ENCODE measurements at regions not wholly inside any gene's neighbourhood (a gene's known extent, or its start where the extent isn't known, plus 50 kb on each side); places are given as distances from the start of the nearest gene placed in this dataset.

- no peaks in the 10 kb centered on the region for H3K9me3 Mint-ChIP-seq (ENCODE audit: low read depth)
- H3K36me3 Mint-ChIP-seq: no peaks in the 10 kb centered on the region
- H3K4me1 Mint-ChIP-seq: no peaks in the 10 kb centered on the region
- H3K27ac Mint-ChIP-seq: no peak overlapping the region
- CTCF ChIA-PET: no interaction called here
- ATAC-seq: no peak
- no peaks in the 10 kb centered on the region for H3K27me3 Mint-ChIP-seq
- H3K4me3 Mint-ChIP-seq: no peak overlapping the region
- no peak for DNase-seq
Measured at GRCh38 chr11:90391756-90392155, 168.9 kb upstream of the CHORDC1 start.

GRCh38 chr11:90380206-90380605, 157.4 kb upstream of the CHORDC1 start:
- no peak for DNase-seq
- CTCF ChIA-PET: no interaction called here
- Mint-ChIP-seq H3K27ac (no peak overlapping the region), H3K4me1 (no peaks in the 10 kb centered on the region), H3K9me3 (ENCODE audit: low read depth) (no peaks in the 10 kb centered on the region), H3K27me3 (no peaks in the 10 kb centered on the region), H3K36me3 (no peaks in the 10 kb centered on the region), H3K4me3 (no peak overlapping the region)
- ATAC-seq: no peak

GRCh38 chr11:90373971-90374370, 151.1 kb upstream of the CHORDC1 start:
- Mint-ChIP-seq H3K36me3 (no peaks in the 10 kb centered on the region), H3K9me3 (ENCODE audit: low read depth) (no peaks in the 10 kb centered on the region), H3K4me3 (no peak overlapping the region), H3K4me1 (no peaks in the 10 kb centered on the region), H3K27ac (no peak overlapping the region), H3K27me3 (no peaks in the 10 kb centered on the region)
- ATAC-seq (no peak), DNase-seq (no peak)
- CTCF ChIA-PET: no interaction called here

- Mint-ChIP-seq H3K9me3 (ENCODE audit: low read depth) (no peaks in the 10 kb centered on the region), H3K27me3 (no peaks in the 10 kb centered on the region), H3K36me3 (no peaks in the 10 kb centered on the region), H3K27ac (no peak overlapping the region), H3K4me1 (no peaks in the 10 kb centered on the region), H3K4me3 (no peak overlapping the region)
- CTCF ChIA-PET: no interaction called here
- DNase-seq (no peak), ATAC-seq (no peak)
Measured at GRCh38 chr11:90364527-90364926, 141.7 kb upstream of the CHORDC1 start.

GRCh38 chr11:90363739-90364138, 140.9 kb upstream of the CHORDC1 start:
- CTCF ChIA-PET: no interaction called here
- no peak for DNase-seq
- Mint-ChIP-seq H3K9me3 (ENCODE audit: low read depth) (no peaks in the 10 kb centered on the region), H3K27ac (no peak overlapping the region), H3K4me1 (no peaks in the 10 kb centered on the region), H3K36me3 (no peaks in the 10 kb centered on the region), H3K27me3 (no peaks in the 10 kb centered on the region), H3K4me3 (no peak overlapping the region)
- ATAC-seq: no peak

GRCh38 chr11:90355200-90355599, 132.4 kb upstream of the CHORDC1 start:
- CTCF ChIA-PET: no interaction called here
- Mint-ChIP-seq H3K36me3 (no peaks in the 10 kb centered on the region), H3K4me1 (no peaks in the 10 kb centered on the region), H3K4me3 (no peak overlapping the region), H3K27me3 (no peaks in the 10 kb centered on the region), H3K27ac (no peak overlapping the region), H3K9me3 (ENCODE audit: low read depth) (no peaks in the 10 kb centered on the region)
- ATAC-seq: no peak
- no peak for DNase-seq

- Mint-ChIP-seq H3K27me3 (no peaks in the 10 kb centered on the region), H3K36me3 (no peaks in the 10 kb centered on the region), H3K4me3 (no peak overlapping the region), H3K4me1 (no peaks in the 10 kb centered on the region), H3K27ac (no peak overlapping the region), H3K9me3 (ENCODE audit: low read depth) (no peaks in the 10 kb centered on the region)
- ATAC-seq (no peak), DNase-seq (no peak)
- CTCF ChIA-PET: no interaction called here
Measured at GRCh38 chr11:90349731-90350130, 126.9 kb upstream of the CHORDC1 start.

GRCh38 chr11:90344546-90344945, 121.7 kb upstream of the CHORDC1 start:
- Mint-ChIP-seq H3K27me3 (no peaks in the 10 kb centered on the region), H3K9me3 (ENCODE audit: low read depth) (no peaks in the 10 kb centered on the region), H3K4me1 (no peaks in the 10 kb centered on the region), H3K36me3 (no peaks in the 10 kb centered on the region), H3K4me3 (no peak overlapping the region), H3K27ac (no peak overlapping the region)
- ATAC-seq: no peak
- CTCF ChIA-PET: no interaction called here
- no peak for DNase-seq

- Mint-ChIP-seq H3K4me1 (no peaks in the 10 kb centered on the region), H3K9me3 (ENCODE audit: low read depth) (no peaks in the 10 kb centered on the region), H3K4me3 (no peak overlapping the region), H3K36me3 (no peaks in the 10 kb centered on the region), H3K27me3 (no peaks in the 10 kb centered on the region), H3K27ac (no peak overlapping the region)
- ATAC-seq (no peak), DNase-seq (no peak)
- CTCF ChIA-PET: no interaction called here
Measured at GRCh38 chr11:90343673-90344072, 120.8 kb upstream of the CHORDC1 start.

- no peaks in the 10 kb centered on the region for H3K4me1 Mint-ChIP-seq
- H3K4me3 Mint-ChIP-seq: no peak overlapping the region
- no peak overlapping the region for H3K27ac Mint-ChIP-seq
- ATAC-seq (no peak), DNase-seq (no peak)
- no peaks in the 10 kb centered on the region for H3K36me3 Mint-ChIP-seq
- H3K27me3 Mint-ChIP-seq: peaks cover 3% of the 10 kb centered on the region
- CTCF ChIA-PET: interaction anchor here (1.6 kb wide), 1 partner anchor 16 kb away, joined by 4 read pairs; no protein-coding TSS in a partner anchor
- H3K9me3 Mint-ChIP-seq (ENCODE audit: low read depth): no peaks in the 10 kb centered on the region
Measured at GRCh38 chr11:90341986-90342385, 119.1 kb upstream of the CHORDC1 start.

GRCh38 chr11:90332415-90332814, 109.6 kb upstream of the CHORDC1 start:
- no peaks in the 10 kb centered on the region for H3K4me1 Mint-ChIP-seq
- no peak overlapping the region for H3K27ac Mint-ChIP-seq
- no peaks in the 10 kb centered on the region for H3K36me3 Mint-ChIP-seq
- H3K27me3 Mint-ChIP-seq: peaks cover 1% of the 10 kb centered on the region
- DNase-seq (no peak), ATAC-seq (no peak)
- CTCF ChIA-PET: no interaction called here
- no peak overlapping the region for H3K4me3 Mint-ChIP-seq
- H3K9me3 Mint-ChIP-seq (ENCODE audit: low read depth): no peaks in the 10 kb centered on the region

- DNase-seq (no peak), ATAC-seq (no peak)
- H3K27me3 Mint-ChIP-seq: no peaks in the 10 kb centered on the region
- H3K27ac Mint-ChIP-seq: no peak overlapping the region
- CTCF ChIA-PET: no interaction called here
- H3K4me3 Mint-ChIP-seq: no peak overlapping the region
- H3K4me1 Mint-ChIP-seq: no peaks in the 10 kb centered on the region
- H3K9me3 Mint-ChIP-seq (ENCODE audit: low read depth): no peaks in the 10 kb centered on the region
- H3K36me3 Mint-ChIP-seq: no peaks in the 10 kb centered on the region
Measured at GRCh38 chr11:90330632-90331031, 107.8 kb upstream of the CHORDC1 start.

- Mint-ChIP-seq H3K9me3 (ENCODE audit: low read depth) (no peaks in the 10 kb centered on the region), H3K36me3 (no peaks in the 10 kb centered on the region), H3K27ac (no peak overlapping the region), H3K4me1 (no peaks in the 10 kb centered on the region), H3K4me3 (no peak overlapping the region), H3K27me3 (no peaks in the 10 kb centered on the region)
- DNase-seq (no peak), ATAC-seq (no peak)
- CTCF ChIA-PET: no interaction called here
Measured at GRCh38 chr11:90329043-90329442, 106.2 kb upstream of the CHORDC1 start.

- DNase-seq (no peak), ATAC-seq (no peak)
- Mint-ChIP-seq H3K9me3 (ENCODE audit: low read depth) (no peaks in the 10 kb centered on the region), H3K27ac (no peak overlapping the region), H3K4me1 (no peaks in the 10 kb centered on the region), H3K36me3 (no peaks in the 10 kb centered on the region), H3K27me3 (no peaks in the 10 kb centered on the region), H3K4me3 (no peak overlapping the region)
- CTCF ChIA-PET: no interaction called here
Measured at GRCh38 chr11:90326647-90327046, 103.8 kb upstream of the CHORDC1 start.

GRCh38 chr11:90323289-90323688, 100.4 kb upstream of the CHORDC1 start:
- Mint-ChIP-seq H3K9me3 (ENCODE audit: low read depth) (no peaks in the 10 kb centered on the region), H3K27ac (no peak overlapping the region), H3K36me3 (no peaks in the 10 kb centered on the region), H3K4me3 (no peak overlapping the region), H3K27me3 (no peaks in the 10 kb centered on the region), H3K4me1 (no peaks in the 10 kb centered on the region)
- ATAC-seq (no peak), DNase-seq (no peak)
- CTCF ChIA-PET: no interaction called here
